GM23338 (cell line): ENCODE measurements at regions not wholly inside any gene's neighbourhood (a gene's known extent, or its start where the extent isn't known, plus 50 kb on each side); places are given as distances from the start of the nearest gene placed in this dataset.
A peak's percentile ranks its signal among the peaks of the same experiment; 100 is the strongest.

ENCODE experiments used
- ATAC-seq: fragments of 200-7000 bp; cut with Tn5 transposase; 3 replicates; pipeline ENCODE4 v1.9.1; 2020
- DNase-seq: peaks from one replicate; pipeline ENCODE4 v3.0.0-alpha.2; 2015; ENCODE audit warnings: low spot score
- H2AFZ ChIP-seq: fragments of 200-600 bp; sonication (generic); 2 replicates; pipeline ENCODE4 v1.8.0; 2016; ENCODE audit warnings: antibody characterized with exemption, mild to moderate bottlenecking, moderate library complexity
- H3F3A ChIP-seq: fragments of 200-600 bp; sonication (generic); replicated peaks from 2 replicates; pipeline ENCODE4 v1.8.0; 2017; ENCODE audit warnings: antibody characterized with exemption, mixed run types, low read depth
- H3K27ac ChIP-seq: fragments of 200-600 bp; sonication (generic); 2 replicates; pipeline ENCODE4 v1.6.1; 2016; ENCODE audit warnings: low read depth
- H3K27me3 ChIP-seq: fragments of 200-600 bp; sonication (generic); 2 replicates; pipeline ENCODE4 v1.8.0; 2016; ENCODE audit warnings: mild to moderate bottlenecking, mixed run types, moderate library complexity; ENCODE audit not compliant: insufficient read depth
- H3K36me3 ChIP-seq: fragments of 200-600 bp; sonication (generic); 2 replicates; pipeline ENCODE4 v1.8.0; 2016; ENCODE audit warnings: mild to moderate bottlenecking; ENCODE audit not compliant: insufficient read depth
- H3K4me1 ChIP-seq: fragments of 200-600 bp; sonication (generic); 2 replicates; pipeline ENCODE4 v1.8.0; 2016; ENCODE audit warnings: mild to moderate bottlenecking, moderate library complexity; ENCODE audit not compliant: insufficient read depth
- H3K4me2 ChIP-seq: fragments of 200-600 bp; sonication (generic); 2 replicates; pipeline ENCODE4 v1.7.1; 2017; ENCODE audit warnings: mixed run types
- H3K4me3 ChIP-seq: fragments of 200-600 bp; sonication (generic); 2 replicates; pipeline ENCODE4 v1.6.1; 2016; ENCODE audit warnings: mixed run types
- H3K79me2 ChIP-seq: fragments of 200-600 bp; sonication (generic); replicated peaks from 2 replicates; pipeline ENCODE4 v1.8.0; 2017; ENCODE audit warnings: mild to moderate bottlenecking; ENCODE audit not compliant: insufficient read depth
- H3K9me2 ChIP-seq: fragments of 200-600 bp; sonication (generic); 2 replicates; pipeline ENCODE4 v1.8.0; 2017; ENCODE audit not compliant: insufficient read depth
- H4K20me1 ChIP-seq: fragments of 200-600 bp; sonication (generic); replicated peaks from 2 replicates; pipeline ENCODE4 v1.8.0; 2017; ENCODE audit warnings: mild to moderate bottlenecking; ENCODE audit not compliant: insufficient read depth
- H3K27ac Mint-ChIP-seq: 2 replicates; pipeline ENCODE4 v1.8.0; 2020; ENCODE audit warnings: inconsistent platforms, mild to moderate bottlenecking, moderate library complexity, mixed read lengths
- H3K27me3 Mint-ChIP-seq: 3 replicates; pipeline ENCODE4 v1.8.0; 2022; ENCODE audit warnings: low read depth, mild to moderate bottlenecking, moderate library complexity, mixed read lengths, inconsistent platforms; ENCODE audit not compliant: insufficient read depth, poor library complexity
- H3K36me3 Mint-ChIP-seq: 3 replicates; pipeline ENCODE4 v1.8.0; 2021; ENCODE audit warnings: low read depth, mild to moderate bottlenecking, inconsistent platforms, moderate library complexity, mixed read lengths
- H3K4me1 Mint-ChIP-seq: 3 replicates; pipeline ENCODE4 v1.8.0; 2020; ENCODE audit warnings: mild to moderate bottlenecking, inconsistent platforms, mixed read lengths
- H3K4me3 Mint-ChIP-seq: 3 replicates; pipeline ENCODE4 v1.8.0; 2021; ENCODE audit warnings: moderate library complexity, mild to moderate bottlenecking, inconsistent platforms, mixed read lengths
- H3K9me3 Mint-ChIP-seq: 3 replicates; pipeline ENCODE4 v1.8.0; 2020; ENCODE audit warnings: moderate library complexity, mild to moderate bottlenecking, inconsistent platforms, mixed read lengths
- CREB1 ChIP-seq: fragments of 250-450 bp; sonication (Bioruptor Pico); IDR thresholded peaks from 2 replicates; pipeline ENCODE4 v1.5.0; 2020; ENCODE audit warnings: low read depth, mild to moderate bottlenecking, moderate library complexity
- EZH2 ChIP-seq: fragments of 200-600 bp; sonication (generic); IDR thresholded peaks from one replicate; pipeline ENCODE4 v1.8.0; 2017; ENCODE audit warnings: antibody characterized with exemption, mild to moderate bottlenecking, low read depth; ENCODE audit not compliant: unreplicated experiment
- JUNB ChIP-seq: IDR thresholded peaks from one replicate; pipeline ENCODE4 v1.6.1; 2016; ENCODE audit warnings: antibody characterized with exemption; ENCODE audit not compliant: unreplicated experiment
- POLR2AphosphoS5 ChIP-seq: IDR thresholded peaks from 2 replicates; pipeline ENCODE4 v1.6.1; 2016; ENCODE audit warnings: antibody characterized with exemption, low read depth
- ZNF114 ChIP-seq: fragments of 250-450 bp; sonication (Bioruptor Pico); IDR thresholded peaks from 2 replicates; pipeline ENCODE4 v1.5.0; 2020; ENCODE audit warnings: mild to moderate bottlenecking, moderate library complexity
- TF ChIP-seq, protein P1 (sequence below): IDR thresholded peaks from 2 replicates; pipeline ENCODE4 v1.6.1; 2016; ENCODE audit warnings: antibody characterized with exemption
- TF ChIP-seq, protein P2 (sequence below): fragments of 250-450 bp; sonication (Bioruptor Pico); IDR thresholded peaks from 2 replicates; pipeline ENCODE4 v1.5.0; 2020; ENCODE audit warnings: mild to moderate bottlenecking, moderate library complexity

DNA sequence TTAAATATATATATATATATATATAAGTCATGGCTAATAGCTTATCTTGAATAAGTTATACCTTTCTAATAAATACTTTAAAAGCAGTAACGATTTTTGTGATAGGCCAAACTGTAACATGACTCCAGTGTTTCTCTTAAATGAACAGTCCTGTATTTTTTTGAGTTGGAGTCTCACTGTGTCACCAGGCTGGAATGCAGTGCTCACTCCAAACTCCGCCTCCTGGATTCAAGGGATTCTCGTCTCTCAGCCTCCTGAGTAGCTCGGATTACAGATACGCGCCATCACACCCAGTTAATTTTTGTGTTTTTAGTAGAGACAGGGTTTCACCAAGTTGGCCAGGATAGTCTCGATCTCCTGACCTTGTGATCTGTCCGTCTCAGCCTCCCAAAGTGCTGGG, 814.2 kb upstream of the SLITRK5 start:
- H3K27me3 ChIP-seq: no peaks in the 10 kb centered on the region
- H3K36me3 Mint-ChIP-seq: peaks cover 6% of the 10 kb centered on the region; the same call in 2 of the 3 replicates
- H2AFZ ChIP-seq: no peak overlapping the region
- H3K9me3 Mint-ChIP-seq: peaks cover 2% of the 10 kb centered on the region; the same call in 1 of the 3 replicates
- peaks cover 9% of the 10 kb centered on the region; the same call in 1 of the 2 replicates for H3K9me2 ChIP-seq
- no peak overlapping the region for H3K27ac ChIP-seq
- no peaks in the 10 kb centered on the region for H4K20me1 ChIP-seq
- peaks cover 2% of the 10 kb centered on the region for H3K27me3 Mint-ChIP-seq
- TF ChIP-seq, protein P1, sequence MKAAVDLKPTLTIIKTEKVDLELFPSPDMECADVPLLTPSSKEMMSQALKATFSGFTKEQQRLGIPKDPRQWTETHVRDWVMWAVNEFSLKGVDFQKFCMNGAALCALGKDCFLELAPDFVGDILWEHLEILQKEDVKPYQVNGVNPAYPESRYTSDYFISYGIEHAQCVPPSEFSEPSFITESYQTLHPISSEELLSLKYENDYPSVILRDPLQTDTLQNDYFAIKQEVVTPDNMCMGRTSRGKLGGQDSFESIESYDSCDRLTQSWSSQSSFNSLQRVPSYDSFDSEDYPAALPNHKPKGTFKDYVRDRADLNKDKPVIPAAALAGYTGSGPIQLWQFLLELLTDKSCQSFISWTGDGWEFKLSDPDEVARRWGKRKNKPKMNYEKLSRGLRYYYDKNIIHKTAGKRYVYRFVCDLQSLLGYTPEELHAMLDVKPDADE: no peak
- TF ChIP-seq CREB1 (CRISPR knock-in tag): no peak
- TF ChIP-seq, protein P2, sequence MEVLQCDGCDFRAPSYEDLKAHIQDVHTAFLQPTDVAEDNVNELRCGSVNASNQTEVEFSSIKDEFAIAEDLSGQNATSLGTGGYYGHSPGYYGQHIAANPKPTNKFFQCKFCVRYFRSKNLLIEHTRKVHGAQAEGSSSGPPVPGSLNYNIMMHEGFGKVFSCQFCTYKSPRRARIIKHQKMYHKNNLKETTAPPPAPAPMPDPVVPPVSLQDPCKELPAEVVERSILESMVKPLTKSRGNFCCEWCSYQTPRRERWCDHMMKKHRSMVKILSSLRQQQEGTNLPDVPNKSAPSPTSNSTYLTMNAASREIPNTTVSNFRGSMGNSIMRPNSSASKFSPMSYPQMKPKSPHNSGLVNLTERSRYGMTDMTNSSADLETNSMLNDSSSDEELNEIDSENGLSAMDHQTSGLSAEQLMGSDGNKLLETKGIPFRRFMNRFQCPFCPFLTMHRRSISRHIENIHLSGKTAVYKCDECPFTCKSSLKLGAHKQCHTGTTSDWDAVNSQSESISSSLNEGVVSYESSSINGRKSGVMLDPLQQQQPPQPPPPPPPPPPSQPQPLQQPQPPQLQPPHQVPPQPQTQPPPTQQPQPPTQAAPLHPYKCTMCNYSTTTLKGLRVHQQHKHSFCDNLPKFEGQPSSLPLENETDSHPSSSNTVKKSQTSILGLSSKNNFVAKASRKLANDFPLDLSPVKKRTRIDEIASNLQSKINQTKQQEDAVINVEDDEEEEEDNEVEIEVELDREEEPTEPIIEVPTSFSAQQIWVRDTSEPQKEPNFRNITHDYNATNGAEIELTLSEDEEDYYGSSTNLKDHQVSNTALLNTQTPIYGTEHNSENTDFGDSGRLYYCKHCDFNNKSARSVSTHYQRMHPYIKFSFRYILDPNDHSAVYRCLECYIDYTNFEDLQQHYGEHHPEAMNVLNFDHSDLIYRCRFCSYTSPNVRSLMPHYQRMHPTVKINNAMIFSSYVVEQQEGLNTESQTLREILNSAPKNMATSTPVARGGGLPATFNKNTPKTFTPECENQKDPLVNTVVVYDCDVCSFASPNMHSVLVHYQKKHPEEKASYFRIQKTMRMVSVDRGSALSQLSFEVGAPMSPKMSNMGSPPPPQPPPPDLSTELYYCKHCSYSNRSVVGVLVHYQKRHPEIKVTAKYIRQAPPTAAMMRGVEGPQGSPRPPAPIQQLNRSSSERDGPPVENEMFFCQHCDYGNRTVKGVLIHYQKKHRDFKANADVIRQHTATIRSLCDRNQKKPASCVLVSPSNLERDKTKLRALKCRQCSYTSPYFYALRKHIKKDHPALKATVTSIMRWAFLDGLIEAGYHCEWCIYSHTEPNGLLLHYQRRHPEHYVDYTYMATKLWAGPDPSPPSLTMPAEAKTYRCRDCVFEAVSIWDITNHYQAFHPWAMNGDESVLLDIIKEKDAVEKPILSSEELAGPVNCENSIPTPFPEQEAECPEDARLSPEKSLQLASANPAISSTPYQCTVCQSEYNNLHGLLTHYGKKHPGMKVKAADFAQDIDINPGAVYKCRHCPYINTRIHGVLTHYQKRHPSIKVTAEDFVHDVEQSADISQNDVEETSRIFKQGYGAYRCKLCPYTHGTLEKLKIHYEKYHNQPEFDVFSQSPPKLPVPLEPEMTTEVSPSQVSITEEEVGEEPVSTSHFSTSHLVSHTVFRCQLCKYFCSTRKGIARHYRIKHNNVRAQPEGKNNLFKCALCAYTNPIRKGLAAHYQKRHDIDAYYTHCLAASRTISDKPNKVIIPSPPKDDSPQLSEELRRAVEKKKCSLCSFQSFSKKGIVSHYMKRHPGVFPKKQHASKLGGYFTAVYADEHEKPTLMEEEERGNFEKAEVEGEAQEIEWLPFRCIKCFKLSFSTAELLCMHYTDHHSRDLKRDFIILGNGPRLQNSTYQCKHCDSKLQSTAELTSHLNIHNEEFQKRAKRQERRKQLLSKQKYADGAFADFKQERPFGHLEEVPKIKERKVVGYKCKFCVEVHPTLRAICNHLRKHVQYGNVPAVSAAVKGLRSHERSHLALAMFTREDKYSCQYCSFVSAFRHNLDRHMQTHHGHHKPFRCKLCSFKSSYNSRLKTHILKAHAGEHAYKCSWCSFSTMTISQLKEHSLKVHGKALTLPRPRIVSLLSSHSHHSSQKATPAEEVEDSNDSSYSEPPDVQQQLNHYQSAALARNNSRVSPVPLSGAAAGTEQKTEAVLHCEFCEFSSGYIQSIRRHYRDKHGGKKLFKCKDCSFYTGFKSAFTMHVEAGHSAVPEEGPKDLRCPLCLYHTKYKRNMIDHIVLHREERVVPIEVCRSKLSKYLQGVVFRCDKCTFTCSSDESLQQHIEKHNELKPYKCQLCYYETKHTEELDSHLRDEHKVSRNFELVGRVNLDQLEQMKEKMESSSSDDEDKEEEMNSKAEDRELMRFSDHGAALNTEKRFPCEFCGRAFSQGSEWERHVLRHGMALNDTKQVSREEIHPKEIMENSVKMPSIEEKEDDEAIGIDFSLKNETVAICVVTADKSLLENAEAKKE (CRISPR knock-in tag): no peak
- TF ChIP-seq ZNF114 (CRISPR knock-in tag): no peak
- no peak for TF ChIP-seq EZH2
- TF ChIP-seq POLR2AphosphoS5: no peak
- TF ChIP-seq JUNB: no peak
- no peak overlapping the region for H3K27ac Mint-ChIP-seq
- H3F3A ChIP-seq: no peaks in the 10 kb centered on the region
- no peaks in the 10 kb centered on the region for H3K79me2 ChIP-seq
- H3K4me1 ChIP-seq: no peaks in the 10 kb centered on the region; the same call in 1 of the 2 replicates
- DNase-seq (peak; percentile 46), ATAC-seq (no peak)
- H3K4me2 ChIP-seq: no peak overlapping the region
- H3K36me3 ChIP-seq: no peaks in the 10 kb centered on the region
- no peak overlapping the region for H3K4me3 Mint-ChIP-seq
- H3K4me1 Mint-ChIP-seq: peaks cover 5% of the 10 kb centered on the region
- no peak overlapping the region for H3K4me3 ChIP-seq
